Keratinocyte (primary cell): ENCODE measurements at regions not wholly inside any gene's neighbourhood (a gene's known extent, or its start where the extent isn't known, plus 50 kb on each side); places are given as distances from the start of the nearest gene placed in this dataset.

Experiments used
- DNase-seq: peaks from one replicate; pipeline ENCODE4 v3.0.0-alpha.2; 2011; ENCODE audit warnings: low read depth, missing footprints, low spot score
- FAIRE-seq: peaks from 2 replicates; lab custom pipeline; 2011; peaks lifted over from hg19 to GRCh38; lab: Jason Lieb, UNC
- H2AFZ ChIP-seq: 2 replicates; pipeline ENCODE4 v1.6.0; 2012; ENCODE audit warnings: low read length, control low read depth, inconsistent platforms; ENCODE audit not compliant: control insufficient read depth
- H3K27ac ChIP-seq: 2 replicates; pipeline ENCODE4 v1.5.1; 2011; ENCODE audit warnings: low read length; ENCODE audit not compliant: control insufficient read depth, insufficient read depth
- H3K27me3 ChIP-seq: 3 replicates; pipeline ENCODE4 v1.6.0; 2011; ENCODE audit warnings: low read length; ENCODE audit not compliant: control insufficient read depth, insufficient read depth; ENCODE audit errors: extremely low read depth
- H3K36me3 ChIP-seq, 2 experiments: 2 replicates in 1 of 2; 3 replicates in 1 of 2; pipeline ENCODE4 v1.5.1; 2011; ENCODE audit warnings: low read length in 2 of 2, mild to moderate bottlenecking in 1 of 2; ENCODE audit not compliant: control insufficient read depth in 2 of 2, insufficient read depth in 2 of 2; ENCODE audit errors: extremely low read depth in 1 of 2
- H3K4me1 ChIP-seq: 3 replicates; pipeline ENCODE4 v1.5.1; 2011; ENCODE audit warnings: low read length; ENCODE audit not compliant: control insufficient read depth, insufficient read depth; ENCODE audit errors: extremely low read depth
- H3K4me2 ChIP-seq: 3 replicates; pipeline ENCODE4 v1.6.0; 2011; ENCODE audit warnings: low read depth, low read length; ENCODE audit not compliant: control insufficient read depth, insufficient read depth; ENCODE audit errors: extremely low read depth
- H3K4me3 ChIP-seq, 3 experiments: fragments of 200-600 bp in 1 of 3; sonication (generic) in 1 of 3; 2 replicates in 2 of 3; 3 replicates in 1 of 3; pipeline ENCODE4 v1.5.1; 2011 to 2016; ENCODE audit warnings: low read length in 3 of 3, mild to moderate bottlenecking in 3 of 3, control low read depth in 2 of 3, inconsistent platforms in 1 of 3, low read depth in 1 of 3, mixed read lengths in 1 of 3, mixed run types in 1 of 3, moderate library complexity in 1 of 3; ENCODE audit not compliant: control insufficient read depth in 2 of 3, insufficient read depth in 2 of 3; ENCODE audit errors: extremely low read depth in 1 of 3
- H3K79me2 ChIP-seq: 2 replicates; pipeline ENCODE4 v1.6.0; 2012; ENCODE audit warnings: low read length; ENCODE audit not compliant: control insufficient read depth, insufficient read depth
- H3K9ac ChIP-seq: 3 replicates; pipeline ENCODE4 v1.6.0; 2011; ENCODE audit warnings: low read length; ENCODE audit not compliant: control insufficient read depth, insufficient read depth; ENCODE audit errors: extremely low read depth
- H3K9me1 ChIP-seq: 3 replicates; pipeline ENCODE4 v1.6.0; 2011; ENCODE audit warnings: low read length; ENCODE audit not compliant: control insufficient read depth, insufficient read depth; ENCODE audit errors: extremely low read depth
- H3K9me3 ChIP-seq: 2 replicates; pipeline ENCODE4 v1.5.1; 2012; ENCODE audit warnings: low read depth, low read length; ENCODE audit not compliant: control insufficient read depth
- H4K20me1 ChIP-seq: 3 replicates; pipeline ENCODE4 v1.6.0; 2011; ENCODE audit warnings: low read length; ENCODE audit not compliant: control insufficient read depth, insufficient read depth; ENCODE audit errors: extremely low read depth
- CTCF ChIP-seq, 3 experiments: IDR thresholded peaks in 1 of 3; conservative IDR thresholded peaks in 1 of 3; optimal IDR thresholded peaks in 1 of 3; 2 replicates in 2 of 3; 3 replicates in 1 of 3; pipeline versions ENCODE3 to v1.5.1; 2011; ENCODE audit warnings: low read length in 3 of 3, mild to moderate bottlenecking in 3 of 3, moderate library complexity in 2 of 3, control low read depth in 1 of 3, inconsistent platforms in 1 of 3; ENCODE audit not compliant: insufficient read depth in 2 of 3; ENCODE audit errors: extremely low read depth in 1 of 3
- EZH2 ChIP-seq: IDR thresholded peaks from one replicate; pipeline ENCODE4 v1.6.1; 2012; ENCODE audit warnings: inconsistent platforms, mild to moderate bottlenecking, low read length, moderate library complexity
- dilution Hi-C: fragments of 300-500 bp; cut with MboI; formaldehyde crosslinking; loops from one replicate; pipeline ENCODE4 v1.7.0; 2020; ENCODE audit warnings: low sequenced_read_pairs; ENCODE audit not compliant: extremely low pct_ligation_motif_present

- no peak for TF ChIP-seq EZH2
- no peak for TF ChIP-seq CTCF (optimal IDR thresholded peaks at IDR 0.05 in 1 of 3, IDR thresholded peaks at IDR 0.05 in 1 of 3, conservative IDR thresholded peaks at IDR 0.05 in 1 of 3; ENCODE audit: extremely low read depth in 1 of 3, insufficient read depth in 2 of 3, low read length in 3 of 3)
- H3K4me1 ChIP-seq = peaks cover 8% of the 10 kb centered on the region
- H3K4me3 ChIP-seq = peak overlapping the region in 2 of 3 experiments; percentile 38 to 58
- H3K9me3 ChIP-seq = no peaks in the 10 kb centered on the region
- peak overlapping the region; percentile 94 for H2AFZ ChIP-seq
- no peak for FAIRE-seq
- H4K20me1 ChIP-seq = no peaks in the 10 kb centered on the region
- peak overlapping the region; percentile 62 for H3K4me2 ChIP-seq
- dilution Hi-C loops = no loop called here
- no peak overlapping the region for H3K9ac ChIP-seq
- H3K9me1 ChIP-seq = no peaks in the 10 kb centered on the region
- no peaks in the 10 kb centered on the region for H3K27me3 ChIP-seq
- H3K79me2 ChIP-seq = no peaks in the 10 kb centered on the region
- DNase-seq = no peak
- H3K27ac ChIP-seq = no peak overlapping the region
- no peaks in the 10 kb centered on the region for H3K36me3 ChIP-seq
Observed at GRCh38 chr2:193348055-193348454, 1153.3 kb upstream of the TMEFF2 start.

- Histone ChIP-seq H2AFZ (no peak overlapping the region), H3K4me1 (no peaks in the 10 kb centered on the region), H3K27ac (no peak overlapping the region), H3K79me2 (no peaks in the 10 kb centered on the region), H3K4me3 (no peak overlapping the region), H3K27me3 (no peaks in the 10 kb centered on the region), H3K9me3 (no peaks in the 10 kb centered on the region), H4K20me1 (no peaks in the 10 kb centered on the region), H3K9ac (no peak overlapping the region), H3K9me1 (no peaks in the 10 kb centered on the region), H3K4me2 (no peak overlapping the region), H3K36me3 (no peaks in the 10 kb centered on the region)
- dilution Hi-C loops = no loop called here
- FAIRE-seq (no peak), DNase-seq (no peak)
- TF ChIP-seq EZH2 (no peak), CTCF (optimal IDR thresholded peaks at IDR 0.05 in 1 of 3, IDR thresholded peaks at IDR 0.05 in 1 of 3, conservative IDR thresholded peaks at IDR 0.05 in 1 of 3; ENCODE audit: extremely low read depth in 1 of 3, insufficient read depth in 2 of 3, low read length in 3 of 3) (no peak)
Observed at GRCh38 chr2:193336781-193337180, 1142.0 kb upstream of the TMEFF2 start.
